ENCODE measurements at regions not wholly inside any gene's neighbourhood (a gene's known extent, or its start where the extent isn't known, plus 50 kb on each side); places are given as distances from the start of the nearest gene placed in this dataset.
"Not testable (repeated sequence)": the region's sequence is repeated elsewhere in the genome, so short reads cannot be mapped to it uniquely, and the experiment has no call there.

DNA sequence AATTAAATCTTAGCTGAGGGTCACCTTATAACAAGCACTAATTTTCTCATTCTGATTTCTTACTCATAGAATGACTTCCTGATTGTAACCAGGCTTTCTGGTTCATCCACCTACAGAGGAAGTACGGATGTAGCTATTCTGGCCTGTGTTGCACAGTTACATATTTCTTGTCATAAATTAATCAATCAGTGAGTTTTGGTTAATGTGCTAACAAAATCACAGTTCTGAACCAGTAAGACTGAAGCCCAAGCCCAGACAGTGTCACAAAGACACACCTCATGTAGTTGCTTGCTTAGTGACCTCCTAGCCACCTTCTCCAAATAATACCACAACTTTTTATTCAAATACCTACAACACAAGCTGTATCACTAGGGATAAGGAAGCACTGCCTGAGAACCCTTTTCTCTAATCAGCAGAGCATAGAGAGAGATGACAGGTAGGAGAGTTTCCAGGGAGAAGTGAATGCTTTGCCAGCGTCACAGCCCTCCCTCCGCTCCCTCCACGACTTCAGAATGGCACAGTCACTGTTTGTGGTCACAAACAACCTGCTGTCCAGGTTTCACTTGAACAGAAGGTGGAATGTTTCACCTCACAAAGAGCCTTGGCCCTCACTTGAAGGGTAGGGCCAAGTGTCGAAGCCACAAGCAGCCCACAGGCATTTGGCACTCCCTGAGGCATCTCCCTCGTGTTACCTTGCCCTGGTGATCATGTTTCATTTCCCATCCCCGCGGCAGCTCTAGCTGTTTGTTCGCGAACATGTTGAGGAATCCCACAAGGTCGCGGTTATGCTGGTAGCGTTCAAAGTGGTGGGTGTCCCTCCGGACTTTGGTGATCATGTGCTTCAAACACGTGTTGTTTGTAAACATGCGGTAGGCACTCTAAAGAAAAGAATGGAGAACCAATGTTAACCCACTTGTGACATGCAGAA lies 120.8 kb upstream of the STK17B start:
- DNase-seq = no peak
- intact Hi-C loops (cut with DNase I) = no loop called here
- ATAC-seq (ENCODE audit: poor library complexity) = peak; percentile 79

DNA sequence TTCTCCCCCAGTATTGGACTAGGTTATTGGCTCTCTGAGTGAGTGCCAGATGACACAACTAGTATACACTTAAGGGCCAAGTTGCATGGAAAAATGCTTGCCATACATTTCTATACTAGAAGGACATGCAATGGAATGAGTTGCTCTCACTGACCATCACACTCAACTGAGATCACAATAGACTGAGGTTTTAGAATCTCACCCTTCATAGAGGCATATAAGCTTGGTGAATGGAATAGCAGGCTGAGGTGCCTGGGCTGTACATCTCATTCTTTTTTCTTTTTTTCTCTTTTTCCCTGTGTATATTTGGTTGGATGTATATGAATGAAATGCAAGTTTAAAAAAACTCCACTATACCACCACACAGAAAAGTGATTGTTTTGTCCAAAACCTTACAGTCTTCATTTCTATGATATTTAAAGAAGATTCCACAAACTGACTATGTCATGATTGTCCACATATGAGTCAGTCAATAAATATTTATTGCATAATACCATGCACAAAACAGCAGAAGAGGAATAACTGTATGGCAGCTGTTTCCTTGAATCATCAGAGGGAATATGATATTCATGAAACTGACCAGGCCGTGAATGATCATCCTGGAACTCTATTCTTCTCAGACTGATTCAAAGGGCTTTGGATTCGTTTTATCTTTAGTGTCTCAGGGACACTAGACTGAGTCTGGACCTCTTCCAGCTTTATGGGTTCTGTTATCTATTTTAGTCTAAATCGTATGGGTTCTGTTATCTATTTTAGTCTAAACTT lies 122.6 kb upstream of the STK17B start:
- intact Hi-C loops (cut with DNase I) = no loop called here
- DNase-seq (no peak), ATAC-seq (ENCODE audit: poor library complexity) (no peak)

DNA sequence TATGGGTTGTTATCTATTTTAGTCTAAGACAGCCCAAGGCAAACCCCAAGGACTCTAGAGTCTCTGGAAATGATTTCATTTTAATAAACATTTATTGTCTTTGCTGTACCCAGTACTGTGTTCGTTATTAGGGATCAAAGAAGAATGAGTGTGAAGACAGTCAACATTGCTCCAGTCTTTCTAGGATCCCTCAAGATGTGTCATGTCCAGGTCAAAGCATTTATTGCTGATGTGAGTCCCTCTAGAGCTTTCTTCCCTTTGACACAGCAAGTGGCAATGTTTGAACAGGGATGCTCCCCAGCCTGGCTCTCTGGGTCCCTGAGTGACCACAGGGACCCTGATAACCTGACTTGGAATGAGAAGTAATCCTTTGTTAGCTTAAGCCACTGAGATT lies 123.1 kb upstream of the STK17B start:
- no peak for DNase-seq
- no peak for ATAC-seq (ENCODE audit: poor library complexity)
- intact Hi-C loops (cut with DNase I) = no loop called here

DNA sequence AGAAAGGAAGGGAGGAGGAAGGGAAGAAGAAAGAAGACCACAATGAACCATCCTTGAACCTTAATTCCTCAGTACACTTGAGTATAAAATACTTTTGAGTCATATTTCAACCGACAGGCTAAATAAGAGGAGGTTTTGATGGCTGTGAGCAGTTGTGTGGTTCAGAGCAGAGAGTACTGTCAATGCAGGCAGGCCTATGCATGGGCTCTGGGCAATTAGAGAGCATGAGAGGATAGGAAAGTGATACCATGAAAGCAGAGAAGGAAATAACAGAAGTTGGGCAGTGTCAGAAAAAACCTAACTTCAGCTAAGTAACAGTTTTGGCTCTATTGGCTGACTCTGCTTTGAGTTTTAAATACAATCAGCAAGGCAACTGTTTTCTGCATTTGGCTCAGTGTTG lies 123.6 kb upstream of the STK17B start:
- DNase-seq (no peak), ATAC-seq (ENCODE audit: poor library complexity) (no peak)
- intact Hi-C loops (cut with DNase I) = loop anchor here (5.0 kb wide), 2 partner anchors 152 to 462 kb away; no protein-coding TSS in a partner anchor

DNA sequence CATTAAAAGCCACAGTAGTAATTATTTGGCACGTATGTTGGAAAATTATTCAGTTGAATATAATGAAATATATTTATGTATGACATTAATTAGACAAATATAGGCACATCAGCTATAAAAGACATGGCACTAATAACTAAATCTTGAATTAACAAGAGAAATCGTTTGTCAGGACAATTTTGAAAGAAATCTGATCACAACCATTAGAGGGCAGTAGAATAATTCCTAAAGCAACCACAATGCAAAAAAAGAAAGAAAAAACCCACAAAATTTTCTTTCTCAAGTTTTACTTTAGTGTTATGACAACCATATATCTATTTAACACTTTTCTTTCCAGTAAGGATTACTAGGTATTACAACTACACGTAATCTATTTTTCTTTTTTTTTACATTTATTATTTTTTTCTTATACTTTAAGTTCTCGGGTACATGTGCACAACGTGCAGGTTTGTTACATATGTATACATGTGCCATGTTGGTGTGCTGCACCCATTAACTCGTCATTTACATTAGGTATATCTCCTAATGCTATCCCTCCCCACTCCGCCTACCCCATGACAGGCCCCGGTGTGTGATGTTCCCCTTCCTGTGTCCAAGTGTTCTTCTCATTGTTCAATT lies 126.8 kb upstream of the STK17B start:
- ATAC-seq (ENCODE audit: poor library complexity); DNase-seq: not testable (repeated sequence)
- intact Hi-C loops (cut with DNase I) = loop anchor here (5.0 kb wide), 2 partner anchors 149 to 459 kb away; no protein-coding TSS in a partner anchor

DNA sequence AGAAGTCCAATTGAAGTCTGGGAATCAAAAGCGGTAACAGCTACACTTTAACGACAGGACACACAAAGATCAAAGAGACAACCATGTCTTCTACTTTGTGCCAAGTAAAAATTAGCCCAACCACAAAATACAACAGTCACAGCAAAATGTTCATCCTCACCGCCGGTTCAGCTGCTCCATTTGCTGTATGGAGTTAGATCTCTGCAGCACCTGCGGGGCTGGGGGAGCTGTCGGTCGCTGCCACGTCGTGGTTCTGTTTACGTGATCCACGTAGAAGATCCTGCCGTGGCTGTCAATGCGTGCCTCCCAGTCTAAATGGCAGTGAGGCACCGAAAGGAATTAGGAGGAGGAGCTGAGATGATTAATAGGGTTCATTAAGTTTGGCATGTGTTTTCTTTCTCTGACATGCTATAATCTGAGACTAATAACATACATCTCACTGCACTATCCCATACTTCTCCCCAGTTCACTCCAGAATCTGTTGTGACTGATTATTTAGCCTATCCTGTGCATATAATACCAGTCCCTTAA lies 136.5 kb upstream of the STK17B start:
- intact Hi-C loops (cut with DNase I) = no loop called here
- no peak for ATAC-seq (ENCODE audit: poor library complexity)
- no peak for DNase-seq

DNA sequence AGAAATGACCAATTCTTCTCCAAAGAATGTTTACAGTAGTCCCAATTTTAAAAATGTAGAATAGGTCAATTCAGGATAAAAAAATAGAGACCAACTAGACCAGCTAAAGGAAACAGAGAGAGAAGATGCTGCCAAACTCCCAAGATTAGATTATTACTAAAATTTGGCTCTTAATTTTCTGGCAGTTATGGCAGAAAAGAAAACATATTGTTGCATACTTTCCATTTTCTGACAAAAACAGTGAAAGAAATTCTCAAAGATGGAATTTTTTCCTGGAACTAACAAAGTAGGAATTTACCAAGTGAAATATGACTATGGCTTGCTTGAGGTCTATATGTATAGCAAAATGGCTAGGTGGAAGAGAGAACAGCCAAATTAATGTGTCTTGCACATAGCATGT lies 138.3 kb upstream of the STK17B start:
- no peak for ATAC-seq (ENCODE audit: poor library complexity)
- DNase-seq = no peak
- intact Hi-C loops (cut with DNase I) = no loop called here

DNA sequence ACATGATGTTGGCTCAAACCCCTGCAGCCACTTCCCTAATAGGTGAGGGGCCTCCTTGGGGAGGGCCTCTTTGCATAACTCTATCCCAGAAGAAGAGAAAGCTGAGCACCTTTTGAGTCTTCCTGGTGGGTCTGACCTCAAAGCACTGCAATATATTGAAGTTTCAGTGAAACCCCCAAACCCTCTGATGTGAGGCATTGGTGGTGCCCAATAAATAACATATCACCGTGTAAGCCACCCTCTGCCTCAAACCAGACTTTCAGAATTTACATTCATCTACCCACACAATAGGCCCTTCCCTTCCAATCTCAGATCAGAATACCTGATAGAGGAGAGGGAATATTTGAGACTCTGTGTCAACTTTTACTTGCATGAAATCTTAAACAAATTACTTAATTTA lies 142.8 kb upstream of the STK17B start:
- intact Hi-C loops (cut with DNase I) = no loop called here
- ATAC-seq (ENCODE audit: poor library complexity) = no peak
- no peak for DNase-seq

DNA sequence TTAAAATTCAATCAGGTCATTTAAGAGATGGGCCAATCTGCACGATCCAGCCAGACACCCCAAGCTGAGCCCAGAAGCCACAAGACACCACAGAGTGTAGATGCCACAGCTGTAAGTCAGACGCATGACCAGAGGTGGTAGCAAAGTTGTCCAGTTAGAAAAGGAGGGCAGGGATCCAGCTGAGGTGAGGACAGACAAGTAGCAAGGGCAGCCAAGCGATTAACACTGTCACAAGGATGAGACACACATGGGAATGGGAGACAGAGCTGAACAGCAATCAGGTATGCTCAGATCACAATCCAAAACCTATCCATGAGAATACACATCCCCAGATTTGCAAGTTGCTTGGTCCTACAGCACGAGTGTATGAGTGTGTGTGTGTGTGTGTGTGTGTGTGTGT lies 143.4 kb upstream of the STK17B start:
- intact Hi-C loops (cut with DNase I) = no loop called here
- ATAC-seq (ENCODE audit: poor library complexity) = peak; percentile 84
- DNase-seq = no peak

DNA sequence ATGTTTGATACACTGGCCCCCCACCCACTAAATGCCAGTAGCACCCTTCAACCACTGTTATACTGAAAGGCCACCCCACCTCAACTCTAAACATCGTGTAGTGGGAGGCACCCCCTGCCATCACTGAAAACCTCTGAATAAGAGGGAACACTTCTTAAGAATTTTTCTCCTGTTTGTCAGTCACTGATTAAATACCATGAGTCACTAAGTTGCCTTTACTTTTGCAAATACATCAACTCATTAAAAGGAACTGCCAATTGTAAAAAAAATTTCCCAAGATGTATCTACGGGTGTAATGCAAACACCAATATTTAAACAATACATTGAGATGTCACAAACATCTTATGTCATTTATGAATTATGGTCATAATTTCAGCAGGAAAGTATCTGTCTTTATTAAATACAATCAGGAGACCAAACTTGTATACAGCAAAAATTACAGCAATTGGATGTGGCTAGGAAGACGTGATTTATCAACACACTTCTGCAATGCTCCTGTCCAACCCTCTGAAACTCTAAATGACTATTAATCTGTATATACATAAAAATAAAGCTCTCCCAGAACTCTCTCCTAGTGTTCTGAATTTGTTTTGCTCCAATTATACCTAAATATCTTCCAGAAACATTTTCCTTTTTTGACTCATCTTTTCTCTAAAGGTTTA lies 144.1 kb upstream of the STK17B start:
- DNase-seq (no peak), ATAC-seq (ENCODE audit: poor library complexity) (no peak)
- intact Hi-C loops (cut with DNase I) = no loop called here

DNA sequence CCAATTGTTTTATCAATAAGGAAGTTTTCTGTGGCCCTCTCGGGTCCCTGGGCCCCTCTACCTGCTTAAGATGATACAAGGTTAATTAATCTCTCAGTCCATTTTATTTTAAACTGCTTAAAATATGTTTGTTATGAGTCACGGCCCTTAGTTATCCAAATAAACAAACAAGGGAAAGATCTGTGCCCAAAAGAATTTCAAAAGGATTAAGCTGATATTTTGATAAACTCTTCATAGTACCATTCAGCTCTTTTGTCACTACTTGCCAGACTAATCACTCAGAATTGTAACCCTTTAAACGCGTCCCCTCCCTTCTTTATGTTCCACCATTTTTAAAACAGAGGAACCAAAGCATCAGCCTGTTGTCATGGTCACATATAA lies 144.7 kb upstream of the STK17B start:
- intact Hi-C loops (cut with DNase I) = no loop called here
- ATAC-seq (ENCODE audit: poor library complexity) = no peak
- no peak for DNase-seq

DNA sequence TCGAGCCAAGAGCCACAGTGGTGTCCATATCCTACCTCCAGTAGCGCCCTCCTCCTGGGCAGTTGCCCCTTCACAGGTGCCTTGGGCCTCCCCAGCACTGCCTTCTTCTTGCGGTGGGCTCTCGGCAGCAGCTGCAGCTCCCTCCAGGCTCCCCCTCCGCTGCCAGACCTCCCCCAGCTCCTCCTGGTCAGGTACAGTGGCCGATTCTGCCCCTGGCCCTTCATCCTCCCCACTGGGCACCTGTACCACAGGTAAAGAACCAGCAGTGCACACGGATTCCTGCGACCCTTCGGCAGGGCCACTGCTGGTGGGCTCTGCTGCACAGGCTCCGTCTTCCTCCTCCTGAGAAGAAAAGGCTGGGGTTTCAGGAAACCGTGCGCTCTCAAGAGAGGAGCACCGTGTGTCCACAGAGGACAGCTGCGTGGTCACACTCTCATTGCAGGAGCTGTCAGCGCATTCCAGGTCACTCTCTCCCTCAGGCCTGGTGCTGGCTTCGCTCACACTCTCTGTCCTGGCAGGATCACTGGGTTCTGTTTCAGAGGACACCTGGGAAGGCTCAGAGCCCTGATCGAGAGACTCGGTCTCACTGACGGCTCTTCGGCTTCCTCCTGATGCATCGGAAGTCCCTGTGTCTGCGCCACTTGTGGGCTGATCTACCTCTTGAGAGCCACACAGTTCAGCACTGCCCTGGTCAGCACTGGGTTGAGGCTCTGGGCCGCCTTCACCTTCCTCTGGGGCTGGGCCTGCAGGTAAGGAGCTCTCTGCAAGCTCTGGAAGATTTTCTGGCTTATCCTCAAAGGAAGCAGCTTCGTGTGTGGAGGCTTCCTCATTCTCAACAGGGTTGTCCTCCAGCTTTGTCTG lies 147.4 kb upstream of the STK17B start:
- intact Hi-C loops (cut with DNase I) = no loop called here
- DNase-seq (peak; percentile 64), ATAC-seq (ENCODE audit: poor library complexity) (peak; percentile 93)

DNA sequence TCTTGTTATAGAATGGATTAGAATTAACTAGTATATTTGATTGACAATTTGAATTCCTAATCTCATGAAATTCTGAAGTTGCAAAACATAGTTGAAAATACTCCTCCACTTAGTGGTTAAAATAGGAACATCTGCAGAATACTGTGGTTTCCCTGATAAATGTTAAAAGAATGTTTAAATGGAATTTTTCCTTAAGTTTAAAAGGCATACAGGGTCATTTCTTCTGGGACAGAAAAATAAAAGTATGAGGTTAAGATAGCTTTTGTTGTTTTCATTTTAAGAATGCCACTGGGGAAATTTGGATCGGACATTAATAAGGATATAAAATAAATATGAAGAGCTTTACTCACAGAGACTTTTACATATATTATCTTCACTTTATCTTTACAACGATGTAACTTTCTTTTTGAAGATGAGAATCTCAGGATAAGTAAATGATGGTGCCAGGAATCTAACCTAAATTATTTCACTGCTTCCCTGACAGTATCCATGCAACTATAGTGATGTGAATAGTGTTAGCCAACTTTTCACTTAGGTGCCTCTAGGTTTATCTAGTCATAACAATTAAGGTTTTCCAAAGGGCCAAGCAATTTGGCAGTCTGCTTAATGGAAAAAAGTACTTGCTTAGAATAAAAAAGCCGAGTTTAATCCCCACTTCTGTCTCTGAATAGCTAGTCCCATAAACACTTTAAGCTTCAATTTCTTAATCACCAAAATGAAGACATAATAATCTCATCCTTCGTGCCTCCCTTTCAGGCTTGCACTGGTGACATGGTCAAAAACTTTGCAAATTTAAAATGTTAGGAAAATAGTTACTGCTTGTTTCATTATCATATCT lies 151.8 kb upstream of the STK17B start:
- no peak for ATAC-seq (ENCODE audit: poor library complexity)
- no peak for DNase-seq
- intact Hi-C loops (cut with DNase I) = no loop called here

DNA sequence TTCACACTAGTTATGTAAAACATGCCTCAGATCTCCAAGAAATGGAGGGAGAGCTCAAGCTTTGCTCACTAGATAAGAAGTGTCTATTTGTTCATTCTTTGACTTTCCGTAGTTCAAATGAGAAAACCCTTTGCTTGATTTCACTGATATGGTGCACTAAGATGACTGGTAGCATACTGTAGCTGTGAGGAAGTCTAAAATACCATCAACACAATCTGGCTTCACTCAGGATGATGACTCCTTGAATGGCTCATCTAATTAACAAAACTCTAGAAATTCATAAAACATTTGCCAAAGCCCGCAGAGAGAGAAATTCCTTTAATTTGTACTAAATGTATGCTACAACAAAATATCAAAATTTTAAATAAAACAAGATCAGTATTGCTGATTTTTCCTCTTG lies 152.8 kb upstream of the STK17B start:
- ATAC-seq (ENCODE audit: poor library complexity) (no peak), DNase-seq (no peak)
- intact Hi-C loops (cut with DNase I) = no loop called here

DNA sequence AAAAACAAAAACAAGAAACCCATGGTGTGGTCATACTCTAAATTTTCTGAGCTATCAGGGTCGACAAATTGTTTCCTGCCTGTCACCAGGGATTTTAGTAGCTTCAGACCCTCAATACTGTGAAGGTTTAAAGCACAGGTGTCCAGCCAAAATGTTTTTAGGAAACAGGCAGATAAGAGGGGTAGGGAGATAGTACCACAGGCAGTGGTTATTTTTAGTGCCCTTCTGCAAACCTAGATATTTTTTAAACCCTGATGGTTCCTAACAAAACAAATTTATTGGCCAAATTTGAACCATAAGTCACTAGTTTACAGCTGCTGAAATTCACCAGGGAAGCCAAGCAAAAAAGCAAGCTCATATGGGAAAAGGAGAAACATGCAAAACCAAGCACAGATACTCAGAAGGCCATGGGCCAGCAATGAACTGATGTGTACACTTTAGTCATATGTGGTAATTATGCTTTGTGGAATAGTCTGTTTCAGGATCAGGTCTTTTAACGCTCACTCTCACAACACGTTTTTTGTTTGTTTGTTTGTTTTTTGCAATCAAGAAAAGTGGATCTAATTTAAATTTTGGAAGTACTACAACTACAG lies 156.8 kb upstream of the STK17B start:
- ATAC-seq (ENCODE audit: poor library complexity) = no peak
- DNase-seq = no peak
- intact Hi-C loops (cut with DNase I) = no loop called here

DNA sequence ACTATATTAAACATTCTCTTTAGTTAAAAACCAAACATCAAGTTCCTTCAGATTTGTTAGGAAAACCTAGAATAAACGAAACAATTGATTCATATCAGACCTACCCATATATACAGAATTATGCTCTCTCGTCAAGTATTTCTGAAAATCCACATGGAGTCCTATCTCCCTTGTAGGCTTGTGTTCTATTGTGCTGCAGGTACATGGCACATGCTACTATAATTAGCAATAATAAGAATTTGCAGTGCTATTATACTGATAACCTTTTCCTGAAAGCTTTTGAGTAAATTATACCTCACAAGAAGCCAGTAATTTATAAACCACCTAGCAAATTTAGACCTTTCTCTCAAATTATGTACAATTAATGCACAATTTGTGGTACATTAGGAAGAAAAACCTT lies 158.6 kb upstream of the STK17B start:
- intact Hi-C loops (cut with DNase I) = no loop called here
- peak; percentile 58 for ATAC-seq (ENCODE audit: poor library complexity)
- no peak for DNase-seq

DNA sequence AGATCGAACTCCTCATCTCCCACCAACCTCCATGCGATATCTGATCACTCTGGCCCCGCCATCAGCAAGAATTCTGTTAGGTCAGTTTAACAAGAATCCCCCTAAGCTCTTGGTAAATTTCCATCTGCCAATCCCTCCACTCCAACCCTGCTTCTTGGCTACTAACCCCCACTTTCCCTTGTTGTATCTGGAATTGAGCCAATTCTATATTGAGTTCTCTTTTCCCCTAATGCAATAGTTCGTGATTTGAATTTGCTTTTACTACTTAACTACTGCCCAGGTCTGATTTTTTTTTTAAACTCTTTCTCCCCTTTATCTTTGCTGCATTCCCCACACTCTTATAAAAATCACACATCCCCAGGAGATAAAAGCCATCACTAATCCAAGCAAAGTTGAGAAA lies 159.3 kb upstream of the STK17B start:
- ATAC-seq (ENCODE audit: poor library complexity) (no peak), DNase-seq (no peak)
- intact Hi-C loops (cut with DNase I) = no loop called here

Measured in Right ventricle myocardium superior (tissue), 1 donor.